Transverse colon (tissue), 4 donors: ENCODE measurements at regions not wholly inside any gene's neighbourhood (a gene's known extent, or its start where the extent isn't known, plus 50 kb on each side); places are given as distances from the start of the nearest gene placed in this dataset.

ENCODE experiments used
- EP300 ChIP-seq: sonication (generic); formaldehyde crosslinking; IDR thresholded peaks from one replicate; pipeline ENCODE4 v1.6.1; 2017; ENCODE audit warnings: antibody characterized with exemption, low read depth
- POLR2A ChIP-seq: fragments of 450-650 bp; IDR thresholded peaks from one replicate; pipeline ENCODE4 v1.6.1; 2016; ENCODE audit warnings: antibody characterized with exemption, mild to moderate bottlenecking, moderate library complexity
- POLR2AphosphoS5 ChIP-seq, 3 donors: sonication (generic); formaldehyde crosslinking; IDR thresholded peaks; one replicate each; pipeline ENCODE4 v1.6.1; 2016; ENCODE audit warnings: antibody characterized with exemption in 3 of 3
- TF ChIP-seq, protein P1 (sequence below), 5 experiments: fragments of 200-600 bp in 3 of 5; fragments of 450-650 bp in 2 of 5; sonication (generic) in 3 of 5; IDR thresholded peaks; 1 replicate in 2 of 5; 2 replicates in 3 of 5; pipeline ENCODE4 v1.5.1; 2016 to 2017; ENCODE audit warnings: antibody characterized with exemption in 5 of 5, inconsistent platforms in 3 of 5, mild to moderate bottlenecking in 2 of 5, moderate library complexity in 1 of 5

DNA sequence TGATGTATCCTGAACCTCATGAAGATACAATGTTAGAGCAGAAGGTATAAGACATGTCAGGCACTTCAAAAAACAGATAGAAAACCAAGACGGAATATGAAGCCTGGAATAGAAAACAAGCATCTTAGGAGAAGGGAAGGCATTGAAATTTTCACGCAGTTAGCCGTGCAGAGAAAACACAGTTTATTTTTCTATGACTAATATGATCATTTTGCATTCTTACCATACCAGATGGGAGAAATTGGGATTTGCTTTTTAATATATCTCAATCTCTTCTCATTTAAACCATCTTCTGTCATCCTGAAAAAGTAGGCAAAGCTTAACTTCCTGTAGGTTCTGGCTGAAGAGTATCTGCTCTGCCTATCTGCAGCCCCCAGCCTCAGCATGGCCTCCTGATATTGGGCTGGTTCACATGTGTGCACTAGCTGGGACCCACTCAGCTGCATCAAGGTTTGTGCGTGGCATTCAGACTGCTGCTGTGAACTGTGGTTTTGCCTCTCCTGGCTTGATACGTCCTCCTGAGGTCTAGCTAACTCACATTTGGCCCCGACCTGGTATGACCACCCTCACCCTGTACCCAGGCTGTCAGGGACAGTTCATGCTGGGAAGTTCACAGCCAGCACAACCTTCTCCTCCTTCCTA, 392.5 kb upstream of the SASH1 start:
- no peak for TF ChIP-seq EP300
- TF ChIP-seq, protein P1, sequence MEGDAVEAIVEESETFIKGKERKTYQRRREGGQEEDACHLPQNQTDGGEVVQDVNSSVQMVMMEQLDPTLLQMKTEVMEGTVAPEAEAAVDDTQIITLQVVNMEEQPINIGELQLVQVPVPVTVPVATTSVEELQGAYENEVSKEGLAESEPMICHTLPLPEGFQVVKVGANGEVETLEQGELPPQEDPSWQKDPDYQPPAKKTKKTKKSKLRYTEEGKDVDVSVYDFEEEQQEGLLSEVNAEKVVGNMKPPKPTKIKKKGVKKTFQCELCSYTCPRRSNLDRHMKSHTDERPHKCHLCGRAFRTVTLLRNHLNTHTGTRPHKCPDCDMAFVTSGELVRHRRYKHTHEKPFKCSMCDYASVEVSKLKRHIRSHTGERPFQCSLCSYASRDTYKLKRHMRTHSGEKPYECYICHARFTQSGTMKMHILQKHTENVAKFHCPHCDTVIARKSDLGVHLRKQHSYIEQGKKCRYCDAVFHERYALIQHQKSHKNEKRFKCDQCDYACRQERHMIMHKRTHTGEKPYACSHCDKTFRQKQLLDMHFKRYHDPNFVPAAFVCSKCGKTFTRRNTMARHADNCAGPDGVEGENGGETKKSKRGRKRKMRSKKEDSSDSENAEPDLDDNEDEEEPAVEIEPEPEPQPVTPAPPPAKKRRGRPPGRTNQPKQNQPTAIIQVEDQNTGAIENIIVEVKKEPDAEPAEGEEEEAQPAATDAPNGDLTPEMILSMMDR (IDR thresholded peaks at IDR 0.05): no peak
- TF ChIP-seq POLR2A: no peak
- no peak for TF ChIP-seq POLR2AphosphoS5 (IDR thresholded peaks at IDR 0.05)
